ENCODE measurements at regions not wholly inside any gene's neighbourhood (a gene's known extent, or its start where the extent isn't known, plus 50 kb on each side); places are given as distances from the start of the nearest gene placed in this dataset.

DNA sequence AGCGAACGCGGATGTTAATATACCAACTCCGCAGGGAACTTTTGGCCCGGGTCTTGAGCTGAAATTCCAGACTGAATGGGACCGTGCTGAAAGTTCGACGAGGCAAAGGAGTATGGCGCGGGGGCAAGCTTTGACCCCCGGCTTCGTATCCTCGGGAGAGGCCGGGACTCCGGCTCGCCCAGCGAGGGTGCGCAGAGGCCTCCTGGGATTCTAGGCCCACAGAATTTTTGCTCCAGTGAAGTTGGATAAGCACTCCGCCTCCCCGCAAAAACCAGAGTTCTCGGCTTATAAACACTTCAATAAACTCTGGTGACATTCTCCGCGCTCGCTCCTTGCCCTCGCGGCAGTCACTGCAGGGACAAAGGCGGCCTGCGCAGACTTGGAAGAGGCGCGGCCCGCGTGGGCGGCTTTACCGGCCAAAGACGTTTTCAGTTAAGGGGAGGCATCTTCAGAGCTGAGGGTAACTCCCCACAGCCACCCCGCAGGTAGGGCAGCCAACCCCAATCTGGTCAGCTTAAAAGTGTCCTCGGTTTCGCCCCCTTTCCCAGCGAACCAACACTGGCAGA lies 112.6 kb downstream of the KCNRG start:
- peaks cover 2 to 59% (median 15%) of the 10 kb centered on the region in 5 donors for H3K4me1 ChIP-seq (ENCODE audit: control insufficient read depth in 5 of 5, insufficient read depth in 5 of 5, low read length in 5 of 5)
- TF ChIP-seq, protein P1, sequence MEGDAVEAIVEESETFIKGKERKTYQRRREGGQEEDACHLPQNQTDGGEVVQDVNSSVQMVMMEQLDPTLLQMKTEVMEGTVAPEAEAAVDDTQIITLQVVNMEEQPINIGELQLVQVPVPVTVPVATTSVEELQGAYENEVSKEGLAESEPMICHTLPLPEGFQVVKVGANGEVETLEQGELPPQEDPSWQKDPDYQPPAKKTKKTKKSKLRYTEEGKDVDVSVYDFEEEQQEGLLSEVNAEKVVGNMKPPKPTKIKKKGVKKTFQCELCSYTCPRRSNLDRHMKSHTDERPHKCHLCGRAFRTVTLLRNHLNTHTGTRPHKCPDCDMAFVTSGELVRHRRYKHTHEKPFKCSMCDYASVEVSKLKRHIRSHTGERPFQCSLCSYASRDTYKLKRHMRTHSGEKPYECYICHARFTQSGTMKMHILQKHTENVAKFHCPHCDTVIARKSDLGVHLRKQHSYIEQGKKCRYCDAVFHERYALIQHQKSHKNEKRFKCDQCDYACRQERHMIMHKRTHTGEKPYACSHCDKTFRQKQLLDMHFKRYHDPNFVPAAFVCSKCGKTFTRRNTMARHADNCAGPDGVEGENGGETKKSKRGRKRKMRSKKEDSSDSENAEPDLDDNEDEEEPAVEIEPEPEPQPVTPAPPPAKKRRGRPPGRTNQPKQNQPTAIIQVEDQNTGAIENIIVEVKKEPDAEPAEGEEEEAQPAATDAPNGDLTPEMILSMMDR (IDR thresholded peaks at IDR 0.05; ENCODE audit: control extremely low read depth, extremely low read depth), result no peak
- ATAC-seq (ENCODE audit: insufficient read depth, low FRiP score), result no peak
- H3K27me3 ChIP-seq (ENCODE audit: control insufficient read depth in 3 of 3, insufficient read depth in 3 of 3, low read length in 2 of 3), result peaks cover 0 to 50% (median 46%) of the 10 kb centered on the region in 3 donors
- H3K27ac ChIP-seq (ENCODE audit: low read depth in 1 of 2, low read length in 1 of 2), result peak overlapping the region; percentile 34 to 100
- H3K9ac ChIP-seq (ENCODE audit: insufficient read depth in 1 of 2, low read length in 2 of 2), result peak overlapping the region in 1 of 2 donors; percentile 32
- no peaks in the 10 kb centered on the region for H3K36me3 ChIP-seq (ENCODE audit: control insufficient read depth in 4 of 4, insufficient read depth in 4 of 4, low read length in 4 of 4)
- peak in 1 of 3 donors; percentile 25 for DNase-seq
- peak overlapping the region; percentile 27 for H3K4me3 ChIP-seq
- 60 to 68% methylated on average over 39 of the region's 39 CpGs for WGBS, 2 donors
- peaks cover 0 to 3% (median 0%) of the 10 kb centered on the region in 4 donors for H3K9me3 ChIP-seq (ENCODE audit: control insufficient read depth in 4 of 4, insufficient read depth in 3 of 4, low read length in 3 of 4)

DNA sequence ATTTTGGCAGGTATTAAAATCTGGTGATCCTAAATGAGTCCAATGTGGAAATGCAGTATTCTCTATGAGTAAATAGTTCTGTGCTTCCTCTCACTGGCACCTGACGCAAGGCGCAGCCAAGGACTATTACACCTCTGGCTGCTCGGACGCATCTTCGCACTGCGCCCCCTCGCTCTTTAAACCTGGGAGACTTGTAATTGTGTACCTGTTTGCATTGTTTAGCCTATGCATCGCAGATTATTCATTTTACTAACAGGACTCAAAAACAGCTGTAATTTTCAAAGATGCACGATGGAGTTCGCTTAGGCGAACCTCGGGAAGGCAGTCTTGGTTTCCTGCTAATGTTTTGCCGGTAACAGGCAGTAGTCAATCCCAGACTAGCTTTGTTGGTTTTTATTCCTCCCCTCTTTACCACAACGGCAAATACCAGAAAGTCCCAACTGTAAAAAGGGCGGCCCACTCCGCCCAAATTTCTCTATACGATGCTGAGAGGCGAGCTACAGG lies 113.2 kb downstream of the KCNRG start:
- DNase-seq (peak; percentile 25 to 59 (median 28)), ATAC-seq (ENCODE audit: insufficient read depth, low FRiP score) (no peak)
- TF ChIP-seq, protein P1 (IDR thresholded peaks at IDR 0.05; ENCODE audit: control extremely low read depth, extremely low read depth), result no peak
- 90 to 92% methylated on average over 18 of the region's 18 CpGs for WGBS, 2 donors
- peaks cover 0 to 3% (median 0%) of the 10 kb centered on the region in 4 donors for H3K9me3 ChIP-seq (ENCODE audit: control insufficient read depth in 4 of 4, insufficient read depth in 3 of 4, low read length in 3 of 4)
- H3K27me3 ChIP-seq (ENCODE audit: control insufficient read depth in 3 of 3, insufficient read depth in 3 of 3, low read length in 2 of 3), result peaks cover 0 to 54% (median 53%) of the 10 kb centered on the region in 3 donors
- no peak overlapping the region for H3K4me3 ChIP-seq
- no peak overlapping the region for H3K9ac ChIP-seq (ENCODE audit: insufficient read depth in 1 of 2, low read length in 2 of 2)
- H3K27ac ChIP-seq (ENCODE audit: low read depth in 1 of 2, low read length in 1 of 2), result no peak overlapping the region
- H3K36me3 ChIP-seq (ENCODE audit: control insufficient read depth in 4 of 4, insufficient read depth in 4 of 4, low read length in 4 of 4), result no peaks in the 10 kb centered on the region
- H3K4me1 ChIP-seq (ENCODE audit: control insufficient read depth in 5 of 5, insufficient read depth in 5 of 5, low read length in 5 of 5), result peaks cover 0 to 58% (median 13%) of the 10 kb centered on the region in 5 donors

DNA sequence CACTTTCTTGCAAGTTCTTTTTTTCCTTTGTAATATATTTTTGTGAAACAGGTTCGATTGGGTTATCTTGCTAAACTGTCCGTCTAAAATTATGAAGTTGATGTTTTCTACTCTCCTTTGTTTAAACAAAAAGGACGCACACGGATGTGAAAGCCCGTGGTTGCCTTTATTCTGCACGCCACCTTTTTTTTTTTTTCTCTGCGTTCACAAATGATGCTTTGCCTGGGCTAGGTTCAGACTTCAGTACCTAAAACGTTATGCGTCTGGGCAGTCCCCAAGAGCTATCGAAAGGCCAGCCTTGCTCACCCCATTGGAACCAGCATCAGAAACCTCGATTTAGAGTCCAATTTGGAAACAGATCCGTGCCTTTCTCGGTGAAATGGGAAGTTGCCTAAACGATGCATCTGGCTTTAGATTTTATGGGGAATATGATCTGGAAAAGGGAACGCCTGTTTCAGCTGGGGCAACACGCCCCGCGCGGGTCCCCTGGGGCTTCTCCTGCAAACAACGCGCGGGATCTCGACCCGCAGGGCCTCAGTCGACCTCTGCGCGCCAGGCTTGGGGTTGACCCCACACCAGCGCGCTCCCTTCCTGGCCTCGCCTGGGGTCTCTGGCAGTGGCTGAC lies 113.9 kb downstream of the KCNRG start:
- H3K9me3 ChIP-seq (ENCODE audit: control insufficient read depth in 4 of 4, insufficient read depth in 3 of 4, low read length in 3 of 4), result peaks cover 0 to 3% (median 0%) of the 10 kb centered on the region in 4 donors
- ATAC-seq (ENCODE audit: insufficient read depth, low FRiP score), result no peak
- H3K27me3 ChIP-seq (ENCODE audit: control insufficient read depth in 3 of 3, insufficient read depth in 3 of 3, low read length in 2 of 3), result peaks cover 0 to 60% (median 55%) of the 10 kb centered on the region in 3 donors
- H3K4me3 ChIP-seq, result no peak overlapping the region
- no peaks in the 10 kb centered on the region for H3K36me3 ChIP-seq (ENCODE audit: control insufficient read depth in 4 of 4, insufficient read depth in 4 of 4, low read length in 4 of 4)
- DNase-seq, result peak in 2 of 3 donors; percentile 32 to 66
- peaks cover 0 to 56% (median 12%) of the 10 kb centered on the region in 5 donors for H3K4me1 ChIP-seq (ENCODE audit: control insufficient read depth in 5 of 5, insufficient read depth in 5 of 5, low read length in 5 of 5)
- no peak overlapping the region for H3K9ac ChIP-seq (ENCODE audit: insufficient read depth in 1 of 2, low read length in 2 of 2)
- TF ChIP-seq, protein P1 (IDR thresholded peaks at IDR 0.05; ENCODE audit: control extremely low read depth, extremely low read depth), result no peak
- WGBS, 2 donors, result 38 to 54% methylated on average over 30 of the region's 30 CpGs
- H3K27ac ChIP-seq (ENCODE audit: low read depth in 1 of 2, low read length in 1 of 2), result no peak overlapping the region

All from lung (tissue), 11 donors.